ENCODE measurements at regions not wholly inside any gene's neighbourhood (a gene's known extent, or its start where the extent isn't known, plus 50 kb on each side); places are given as distances from the start of the nearest gene placed in this dataset.

- no peak for TF ChIP-seq CTCF (IDR thresholded peaks at IDR 0.05; ENCODE audit: borderline replicate concordance, insufficient read depth, low read depth, low read length)
These were observed 912.1 kb downstream of the SLC4A3 start for GRCh38 chr2:220539481-220539880.

GRCh38 chr2:220544049-220544448 lies 916.6 kb downstream of the SLC4A3 start:
- no peak overlapping the region for H3K4me3 ChIP-seq (ENCODE audit: low read depth, low read length)
- TF ChIP-seq CTCF (IDR thresholded peaks at IDR 0.05; ENCODE audit: borderline replicate concordance, insufficient read depth, low read depth, low read length) = no peak

More at GRCh38 chr2:220539481-220539880, 912.1 kb downstream of the SLC4A3 start:
- H3K4me3 ChIP-seq (ENCODE audit: low read depth, low read length) = no peak overlapping the region

GRCh38 chr2:220550995-220551700 lies 923.7 kb downstream of the SLC4A3 start:
- no peak overlapping the region for H3K4me3 ChIP-seq (ENCODE audit: low read depth, low read length)
- TF ChIP-seq CTCF (IDR thresholded peaks at IDR 0.05; ENCODE audit: borderline replicate concordance, insufficient read depth, low read depth, low read length) = no peak

GRCh38 chr2:220552790-220553535 lies 925.5 kb downstream of the SLC4A3 start:
- no peak for TF ChIP-seq CTCF (IDR thresholded peaks at IDR 0.05; ENCODE audit: borderline replicate concordance, insufficient read depth, low read depth, low read length)
- no peak overlapping the region for H3K4me3 ChIP-seq (ENCODE audit: low read depth, low read length)

GRCh38 chr2:220555961-220556630 lies 928.7 kb downstream of the SLC4A3 start:
- TF ChIP-seq CTCF (IDR thresholded peaks at IDR 0.05; ENCODE audit: borderline replicate concordance, insufficient read depth, low read depth, low read length) = no peak
- no peak overlapping the region for H3K4me3 ChIP-seq (ENCODE audit: low read depth, low read length)

- no peak overlapping the region for H3K4me3 ChIP-seq (ENCODE audit: low read depth, low read length)
- no peak for TF ChIP-seq CTCF (IDR thresholded peaks at IDR 0.05; ENCODE audit: borderline replicate concordance, insufficient read depth, low read depth, low read length)
These were observed 929.2 kb downstream of the SLC4A3 start for GRCh38 chr2:220556658-220557057.

Data from GM12875 (cell line).